ENCODE measurements at regions not wholly inside any gene's neighbourhood (a gene's known extent, or its start where the extent isn't known, plus 50 kb on each side); places are given as distances from the start of the nearest gene placed in this dataset.
"Not testable (repeated sequence)": the region's sequence is repeated elsewhere in the genome, so short reads cannot be mapped to it uniquely, and the experiment has no call there.

DNA sequence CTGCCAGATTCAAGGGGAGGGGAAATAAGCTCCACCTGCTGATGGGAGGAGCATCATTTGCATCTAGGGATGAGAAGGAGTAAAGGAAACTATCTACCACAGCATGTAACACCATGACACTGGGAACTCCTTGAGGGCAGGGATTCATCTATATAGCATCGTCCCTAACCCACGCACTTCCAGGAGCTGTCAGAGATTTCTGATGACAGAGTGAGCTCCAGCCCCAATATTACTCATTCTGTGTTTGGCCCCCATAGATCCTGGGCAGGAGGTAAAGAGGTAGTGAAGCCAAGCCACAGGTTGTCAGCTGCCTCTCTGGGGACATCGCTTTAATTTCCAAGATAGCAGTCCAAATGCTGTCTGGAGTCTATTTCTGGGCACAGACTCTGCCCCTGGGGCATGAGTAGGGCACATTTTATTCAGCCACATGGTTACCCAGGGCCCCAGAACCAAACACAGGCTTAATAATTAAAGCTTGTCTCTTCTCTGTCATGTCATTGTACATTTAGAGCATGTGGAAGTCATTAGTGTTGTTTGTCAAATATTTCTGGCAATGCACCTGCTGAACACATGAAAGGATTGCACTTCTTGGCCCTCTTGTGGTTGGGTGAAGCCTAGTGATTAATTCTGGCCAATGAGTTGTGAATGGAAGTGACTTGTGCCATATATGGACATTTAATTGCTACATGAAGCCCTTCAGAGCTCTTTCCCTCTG lies 105.9 kb upstream of the POU3F1 start:
- DNase-seq = no peak

GRCh38 chr1:38151399-38151798 lies 104.8 kb upstream of the POU3F1 start:
- DNase-seq = no peak

- not testable (repeated sequence) for DNase-seq
These were observed 99.5 kb upstream of the POU3F1 start for GRCh38 chr1:38146079-38146478.

- no peak for DNase-seq
These were observed 96.0 kb upstream of the POU3F1 start for GRCh38 chr1:38142606-38143005.

- DNase-seq = no peak
These were observed 94.9 kb upstream of the POU3F1 start for GRCh38 chr1:38141483-38141882.

DNA sequence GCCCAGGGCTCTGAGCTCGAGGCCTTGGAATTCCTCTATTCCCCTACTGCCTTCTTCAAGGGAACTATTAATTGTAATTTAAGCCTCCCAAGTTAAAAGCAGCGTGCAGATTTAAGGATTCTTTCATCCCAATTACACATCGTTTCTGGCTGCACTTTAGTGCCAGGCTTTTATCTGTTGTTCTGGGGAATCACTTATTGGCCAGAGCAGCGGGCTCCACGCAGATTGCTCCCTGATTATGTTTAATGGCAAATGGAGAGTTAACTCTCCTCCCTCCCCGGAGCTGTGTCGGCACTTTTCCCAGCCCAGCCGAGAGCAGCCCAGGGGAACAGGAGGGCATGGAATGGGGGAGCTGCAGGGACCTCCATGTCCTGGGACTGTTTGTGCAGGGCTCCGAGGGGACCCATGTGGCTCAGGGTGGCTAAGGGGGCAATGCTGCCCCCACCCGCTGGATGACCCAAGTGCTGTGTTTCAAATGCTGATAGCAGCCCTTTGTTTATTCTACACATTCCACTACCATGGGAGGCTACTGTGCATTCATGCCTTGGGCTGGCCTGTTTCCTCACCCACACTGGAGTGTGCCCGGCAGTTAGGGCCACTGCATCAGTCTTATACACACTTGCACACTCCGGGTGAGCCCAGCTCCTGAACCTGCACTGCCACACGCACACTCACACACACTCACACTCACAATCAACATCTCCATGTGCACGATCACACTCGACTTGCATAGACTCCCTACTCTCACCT lies 93.3 kb upstream of the POU3F1 start:
- DNase-seq = no peak

- DNase-seq = no peak
These were observed 92.1 kb upstream of the POU3F1 start for GRCh38 chr1:38138498-38139233.

- DNase-seq = no peak
These were observed 90.6 kb upstream of the POU3F1 start for GRCh38 chr1:38137164-38137563.

- no peak for DNase-seq
These were observed 89.2 kb upstream of the POU3F1 start for GRCh38 chr1:38135625-38136414.

- no peak for DNase-seq
These were observed 87.7 kb upstream of the POU3F1 start for GRCh38 chr1:38134294-38134755.

DNA sequence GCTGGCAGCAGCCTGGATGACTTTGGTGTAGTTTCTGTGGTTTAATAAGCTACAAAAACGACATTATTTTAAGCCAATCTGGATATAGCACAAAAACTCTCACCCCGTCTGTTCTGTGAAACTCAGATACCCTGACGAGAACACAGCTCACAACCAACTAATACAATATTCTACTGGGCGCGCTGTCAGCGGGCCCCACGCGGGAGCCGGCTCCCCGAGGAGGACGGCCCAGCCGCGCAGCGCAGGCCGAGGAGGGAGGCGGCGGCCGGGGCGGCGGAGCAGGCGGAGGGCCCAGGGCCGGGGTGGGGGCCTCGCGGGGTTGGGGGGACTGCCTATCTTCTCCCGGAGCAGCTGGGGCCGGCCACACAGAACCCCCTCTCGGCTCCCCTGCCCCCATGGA lies 87.2 kb upstream of the POU3F1 start:
- DNase-seq = no peak

GRCh38 chr1:38133304-38133703 lies 86.7 kb upstream of the POU3F1 start:
- DNase-seq = no peak

GRCh38 chr1:38132681-38133080 lies 86.1 kb upstream of the POU3F1 start:
- no peak for DNase-seq

- no peak for DNase-seq
These were observed 84.5 kb upstream of the POU3F1 start for GRCh38 chr1:38131024-38131585.

GRCh38 chr1:38129971-38130370 lies 83.4 kb upstream of the POU3F1 start:
- DNase-seq = no peak

DNA sequence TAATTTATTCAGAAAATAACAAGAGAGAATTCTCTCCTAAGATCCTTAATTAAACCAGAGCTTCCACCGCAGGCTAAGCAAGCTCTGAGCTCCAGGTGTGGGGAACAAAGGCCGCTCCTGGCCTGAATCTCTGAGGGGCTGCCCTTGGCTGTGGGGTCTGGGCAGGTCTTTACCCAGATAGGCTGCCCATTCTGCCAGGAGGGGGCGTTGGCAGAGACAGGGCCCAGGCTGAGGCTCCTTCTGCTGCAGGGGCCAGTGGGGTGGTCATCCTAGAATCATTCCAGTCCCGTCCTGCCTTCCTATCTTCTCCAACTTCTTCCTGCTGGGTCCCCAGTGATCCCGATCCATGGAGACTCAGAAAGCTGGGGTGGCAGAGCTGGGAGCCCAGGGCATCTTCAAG lies 82.9 kb upstream of the POU3F1 start:
- DNase-seq = no peak

DNA sequence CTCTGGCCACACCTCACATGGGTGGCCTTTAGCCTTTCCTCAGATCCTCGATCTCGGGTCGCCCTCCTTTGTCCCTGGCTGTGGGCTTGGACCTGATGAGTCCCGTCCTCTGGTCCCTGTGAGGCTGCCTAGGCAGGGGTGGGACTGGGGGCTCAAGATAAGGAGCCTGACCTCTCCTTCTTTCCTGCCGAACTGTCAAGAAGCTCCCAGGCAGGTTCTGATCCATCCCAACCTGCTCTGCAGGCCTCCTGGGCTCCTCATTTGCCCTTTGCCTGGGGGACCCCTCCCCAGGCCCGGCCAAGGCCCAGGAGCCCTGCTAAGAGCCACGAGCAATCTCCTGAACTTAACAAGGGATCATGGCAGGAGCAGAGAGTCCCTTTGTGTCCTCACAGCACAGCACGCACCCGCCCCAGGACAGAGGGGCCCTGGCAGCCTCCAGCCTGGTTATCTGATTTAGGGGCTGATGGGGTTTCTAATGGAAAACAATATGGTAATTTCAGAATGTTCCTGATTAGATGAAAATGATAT lies 82.4 kb upstream of the POU3F1 start:
- no peak for DNase-seq

GRCh38 chr1:38128511-38128910 lies 81.9 kb upstream of the POU3F1 start:
- DNase-seq = no peak

GRCh38 chr1:38127428-38127827 lies 80.8 kb upstream of the POU3F1 start:
- DNase-seq = no peak

- no peak for DNase-seq
These were observed 80.4 kb upstream of the POU3F1 start for GRCh38 chr1:38126970-38127369.

- DNase-seq = no peak
These were observed 79.4 kb upstream of the POU3F1 start for GRCh38 chr1:38125837-38126520.

DNA sequence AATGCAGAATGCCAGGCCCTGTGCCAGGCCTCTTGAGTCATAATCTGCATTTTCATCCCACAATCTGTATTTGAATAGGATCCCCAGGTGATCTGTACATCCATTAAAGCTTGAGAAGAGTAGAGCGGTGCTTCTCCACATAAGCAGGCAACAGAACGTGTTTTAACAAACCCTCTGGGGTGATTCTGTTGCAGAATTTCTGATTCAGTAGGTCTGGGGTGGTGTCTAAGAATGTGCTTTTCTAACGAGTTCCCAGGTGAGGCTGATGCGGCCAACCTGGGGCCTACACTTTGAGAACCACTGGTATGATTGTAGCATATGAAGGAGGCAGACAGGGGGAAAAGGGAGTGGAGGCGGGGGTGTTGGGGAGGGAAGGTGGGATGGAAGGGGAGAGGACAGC lies 78.4 kb upstream of the POU3F1 start:
- no peak for DNase-seq

All from CD4-positive, alpha-beta T cell treated with Interferon gamma for 1 hour (primary cell).